SK-N-MC (cell line): ENCODE measurements at regions not wholly inside any gene's neighbourhood (a gene's known extent, or its start where the extent isn't known, plus 50 kb on each side); places are given as distances from the start of the nearest gene placed in this dataset.

Source experiments
- EZH2 ChIP-seq: fragments of 200-600 bp; sonication (generic); IDR thresholded peaks from one replicate; pipeline ENCODE4 v1.6.1; 2017; ENCODE audit warnings: antibody characterized with exemption
- POLR2AphosphoS5 ChIP-seq: IDR thresholded peaks from 2 replicates; pipeline ENCODE4 v1.6.1; 2012; ENCODE audit warnings: mild to moderate bottlenecking, low read depth, low read length, borderline replicate concordance

DNA sequence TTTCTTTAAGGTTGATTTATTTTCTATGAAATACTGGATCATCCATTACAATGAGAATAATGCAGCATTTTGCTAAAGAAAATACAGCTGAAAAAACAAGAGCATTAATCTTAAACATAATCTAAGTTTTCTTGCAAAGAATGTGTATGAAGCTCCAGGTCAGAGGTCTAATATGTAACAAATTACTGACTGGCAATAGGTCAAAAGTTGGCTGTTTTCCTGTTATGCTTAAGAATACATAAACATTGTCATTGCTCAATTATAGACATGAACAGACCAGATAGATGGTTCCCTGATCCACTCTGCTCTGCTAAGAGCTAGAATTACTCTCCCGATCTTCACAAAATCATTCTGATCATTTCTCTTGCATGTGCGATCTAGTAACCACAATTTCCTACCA lies 718.6 kb downstream of the PDHA2 start:
- TF ChIP-seq POLR2AphosphoS5 (no peak), EZH2 (no peak)
